Prostate gland (tissue), 2 donors: ENCODE measurements at regions not wholly inside any gene's neighbourhood (a gene's known extent, or its start where the extent isn't known, plus 50 kb on each side); places are given as distances from the start of the nearest gene placed in this dataset.

Experiments
- DNase-seq: peaks from one replicate; pipeline ENCODE4 v3.0.0-alpha.2; 2019; ENCODE audit warnings: low spot score
- H3K27ac ChIP-seq, 2 donors: fragments of 200-600 bp; sonication (generic); 2 replicates each; pipeline ENCODE4 v1.5.1; 2017 to 2019
- H3K27me3 ChIP-seq: fragments of 200-600 bp; sonication (generic); replicated peaks from 2 replicates; pipeline ENCODE4 v1.5.1; 2019; ENCODE audit not compliant: insufficient read depth
- H3K36me3 ChIP-seq, 2 donors: fragments of 200-600 bp; sonication (generic); 1 replicate in 1 of 2; 2 replicates in 1 of 2; pipeline versions ENCODE4 v1.5.1 to v1.8.1; 2017 to 2019
- H3K4me1 ChIP-seq: fragments of 200-600 bp; sonication (generic); replicated peaks from 2 replicates; pipeline ENCODE4 v1.5.1; 2019
- H3K4me3 ChIP-seq, 2 donors: fragments of 200-600 bp; sonication (generic); 2 replicates each; pipeline ENCODE4 v1.5.1; 2017 to 2019
- H3K9me3 ChIP-seq: fragments of 200-600 bp; sonication (generic); 2 replicates; pipeline ENCODE4 v1.5.1; 2017
- CTCF ChIP-seq, 4 experiments: fragments of 200-600 bp in 2 of 4; fragments of 450-650 bp in 2 of 4; sonication (generic) in 2 of 4; IDR thresholded peaks; 1 replicate in 3 of 4; 2 replicates in 1 of 4; pipeline ENCODE4 v1.5.1; 2016 to 2019; ENCODE audit warnings: antibody characterized with exemption in 4 of 4, mild to moderate bottlenecking in 2 of 4, moderate library complexity in 2 of 4
- POLR2A ChIP-seq: fragments of 450-650 bp; IDR thresholded peaks from one replicate; pipeline ENCODE4 v1.6.1; 2016; ENCODE audit warnings: antibody characterized with exemption, mild to moderate bottlenecking
- POLR2AphosphoS5 ChIP-seq: sonication (generic); formaldehyde crosslinking; IDR thresholded peaks from one replicate; pipeline ENCODE4 v1.6.1; 2017; ENCODE audit warnings: antibody characterized with exemption
- WGBS: methylation state at CpG from one replicate; pipeline ENCODE4 v1.1.5; 2018; 5-methylcytosine and 5-hydroxymethylcytosine counted together
- intact Hi-C: fragments of 100-400 bp; cut with DNase I; formaldehyde crosslinking; loops from one replicate; pipeline ENCODE4 v1.14.2; 2022

GRCh38 chr5:124130816-124131215 lies 615.6 kb downstream of the ZNF608 start:
- 82% methylated on average over 6 of the region's 6 CpGs for WGBS

GRCh38 chr5:124128867-124129266 lies 616.9 kb downstream of the CSNK1G3 start:
- Histone ChIP-seq H3K27me3 (no peaks in the 10 kb centered on the region), H3K4me3 (no peak overlapping the region), H3K9me3 (no peaks in the 10 kb centered on the region), H3K4me1 (no peaks in the 10 kb centered on the region), H3K27ac (no peak overlapping the region), H3K36me3 (no peaks in the 10 kb centered on the region)
- TF ChIP-seq CTCF (IDR thresholded peaks at IDR 0.05), result no peak
- no peak for TF ChIP-seq POLR2AphosphoS5
- DNase-seq, result no peak
- intact Hi-C loops, result no loop called here
- WGBS, result 96% methylated on average over 3 of the region's 3 CpGs

More at GRCh38 chr5:124130816-124131215, 615.6 kb downstream of the ZNF608 start:
- Histone ChIP-seq H3K36me3 (no peaks in the 10 kb centered on the region), H3K9me3 (no peaks in the 10 kb centered on the region), H3K27me3 (no peaks in the 10 kb centered on the region), H3K4me3 (no peak overlapping the region), H3K4me1 (no peaks in the 10 kb centered on the region), H3K27ac (no peak overlapping the region)
- TF ChIP-seq CTCF (IDR thresholded peaks at IDR 0.05) (no peak), POLR2A (no peak), POLR2AphosphoS5 (no peak)
- DNase-seq, result no peak
- intact Hi-C loops, result no loop called here

GRCh38 chr5:124126504-124127217 lies 614.7 kb downstream of the CSNK1G3 start:
- no peaks in the 10 kb centered on the region for H3K9me3 ChIP-seq
- no peaks in the 10 kb centered on the region for H3K27me3 ChIP-seq
- H3K4me1 ChIP-seq, result no peaks in the 10 kb centered on the region
- no peak for DNase-seq
- no peak overlapping the region for H3K4me3 ChIP-seq
- intact Hi-C loops, result no loop called here
- H3K36me3 ChIP-seq, result no peaks in the 10 kb centered on the region
- no peak overlapping the region for H3K27ac ChIP-seq
- WGBS, result 96% methylated on average over 5 of the region's 5 CpGs
- TF ChIP-seq CTCF (IDR thresholded peaks at IDR 0.05) (no peak), POLR2A (no peak), POLR2AphosphoS5 (no peak)

GRCh38 chr5:124124711-124125229 lies 612.8 kb downstream of the CSNK1G3 start:
- Histone ChIP-seq H3K36me3 (no peaks in the 10 kb centered on the region), H3K27ac (no peak overlapping the region), H3K27me3 (no peaks in the 10 kb centered on the region), H3K4me3 (no peak overlapping the region), H3K4me1 (no peaks in the 10 kb centered on the region), H3K9me3 (no peaks in the 10 kb centered on the region)
- no peak for DNase-seq
- intact Hi-C loops, result no loop called here
- 67% methylated on average over 1 of the region's 1 CpG for WGBS
- TF ChIP-seq POLR2AphosphoS5 (no peak), CTCF (IDR thresholded peaks at IDR 0.05) (no peak), POLR2A (no peak)

- no peaks in the 10 kb centered on the region for H3K4me1 ChIP-seq
- TF ChIP-seq CTCF (IDR thresholded peaks at IDR 0.05) (no peak), POLR2AphosphoS5 (no peak), POLR2A (no peak)
- no peak overlapping the region for H3K27ac ChIP-seq
- H3K9me3 ChIP-seq, result no peaks in the 10 kb centered on the region
- 89% methylated on average over 2 of the region's 2 CpGs for WGBS
- H3K4me3 ChIP-seq, result no peak overlapping the region
- no peaks in the 10 kb centered on the region for H3K36me3 ChIP-seq
- H3K27me3 ChIP-seq, result no peaks in the 10 kb centered on the region
- DNase-seq, result no peak
- intact Hi-C loops, result no loop called here
Measured at GRCh38 chr5:124121198-124121597, 609.2 kb downstream of the CSNK1G3 start.
